Frontal cortex (tissue), 3 donors: ENCODE measurements at regions not wholly inside any gene's neighbourhood (a gene's known extent, or its start where the extent isn't known, plus 50 kb on each side); places are given as distances from the start of the nearest gene placed in this dataset.

ENCODE experiments used
- DNase-seq, 2 donors: peaks; one replicate each; pipeline ENCODE4 v3.0.0; 2012; ENCODE audit warnings: low spot score in 2 of 2
- FAIRE-seq: peaks from 2 replicates; lab custom pipeline; 2012; peaks lifted over from hg19 to GRCh38; lab: Jason Lieb, UNC
- donor health status: control.
- donor health status: control.
- donor health status: control.

DNA sequence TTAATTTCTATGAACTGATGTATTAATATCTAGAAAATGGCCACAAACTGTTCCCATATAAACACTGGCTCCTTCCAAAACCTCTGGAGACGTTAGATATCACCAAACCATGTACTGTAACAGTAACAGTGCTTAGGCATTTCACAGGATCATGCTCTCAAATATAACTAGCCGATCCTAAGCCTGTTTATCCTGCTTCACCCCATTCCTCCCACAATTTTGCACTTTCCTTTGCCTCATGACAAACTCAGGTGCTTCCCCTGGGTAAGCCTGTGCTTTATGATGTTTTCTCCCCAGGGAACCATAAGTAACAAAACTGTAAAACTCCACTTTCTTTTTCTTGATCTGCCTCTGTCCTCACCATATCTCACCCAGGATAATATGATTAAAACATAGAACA lies 452.3 kb downstream of the PLA2G4A start:
- no peak for DNase-seq
- FAIRE-seq = no peak

DNA sequence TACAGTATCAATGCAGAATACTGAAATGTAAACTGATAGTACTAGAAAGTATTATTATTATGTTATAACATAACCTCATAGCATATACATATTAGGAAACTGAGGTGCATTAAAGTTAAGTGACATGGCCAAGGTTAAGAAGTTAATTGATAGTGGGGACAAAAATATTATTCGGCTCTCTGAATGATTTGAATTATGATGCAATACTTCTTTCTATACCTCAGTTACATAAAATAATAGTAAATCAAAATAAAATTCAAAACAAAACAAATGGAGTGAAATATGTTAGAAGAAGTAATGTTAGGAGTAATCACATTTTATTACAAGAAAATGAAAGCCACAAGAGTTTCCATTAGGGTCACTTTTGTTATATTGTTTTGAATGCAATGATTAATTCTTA lies 455.2 kb downstream of the PLA2G4A start:
- no peak for FAIRE-seq
- DNase-seq = no peak

- FAIRE-seq (no peak), DNase-seq (no peak)
Measured at GRCh38 chr1:187294421-187295201, 465.9 kb downstream of the PLA2G4A start.

DNA sequence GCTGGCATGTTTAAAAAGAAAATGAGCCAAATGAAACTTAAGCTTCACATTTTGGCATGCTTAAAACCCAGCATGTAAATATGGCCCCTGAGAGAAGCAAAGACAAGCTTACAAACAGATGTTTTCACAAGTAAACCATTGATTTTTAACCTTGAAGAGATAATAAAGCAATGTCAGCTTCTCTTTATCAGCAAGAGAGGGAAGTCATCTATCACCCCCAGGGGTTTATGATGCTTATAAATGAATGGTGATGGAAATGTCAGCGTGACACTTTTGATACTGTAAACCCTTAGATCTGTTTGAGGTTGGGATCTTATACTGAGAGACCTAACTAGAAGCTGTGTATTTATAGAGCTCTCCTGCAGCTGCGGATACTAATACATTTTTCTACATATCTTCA lies 471.3 kb downstream of the PLA2G4A start:
- no peak for DNase-seq

DNA sequence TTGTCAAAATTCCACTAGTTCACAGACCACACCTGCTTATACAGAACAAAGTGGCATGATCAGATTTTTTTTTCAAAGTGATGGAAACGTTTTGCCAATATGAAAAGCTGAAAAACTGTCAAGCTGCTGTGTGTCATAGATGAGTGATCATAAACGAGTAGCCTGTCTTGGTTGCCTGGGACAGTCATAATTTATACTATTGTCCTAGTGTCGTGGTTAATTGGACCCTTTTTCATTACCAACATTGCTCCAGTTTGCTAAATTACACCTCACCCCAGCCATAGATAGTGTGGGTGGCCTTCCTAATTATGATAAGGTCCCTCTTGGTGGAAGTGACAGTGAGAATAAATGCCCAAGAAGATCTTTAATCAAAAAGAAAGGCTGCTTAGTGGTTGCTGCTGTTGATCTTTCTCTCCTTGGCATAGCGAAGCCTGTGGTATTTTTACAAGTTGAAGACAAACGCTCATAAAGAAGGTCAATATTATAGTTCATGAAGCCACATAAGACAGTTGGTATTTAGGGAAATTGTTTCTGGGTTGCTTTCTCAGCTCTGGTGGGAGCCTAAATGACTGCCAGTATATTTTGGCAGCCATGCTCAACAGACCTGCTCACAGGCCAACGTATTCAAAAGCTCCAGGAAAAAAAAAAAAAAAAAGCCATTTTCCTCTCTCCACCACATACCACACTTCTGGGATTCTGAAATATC lies 478.1 kb downstream of the PLA2G4A start:
- FAIRE-seq (no peak), DNase-seq (no peak)

More for the DNA sequence above, 471.3 kb downstream of the PLA2G4A start:
- FAIRE-seq = no peak

DNA sequence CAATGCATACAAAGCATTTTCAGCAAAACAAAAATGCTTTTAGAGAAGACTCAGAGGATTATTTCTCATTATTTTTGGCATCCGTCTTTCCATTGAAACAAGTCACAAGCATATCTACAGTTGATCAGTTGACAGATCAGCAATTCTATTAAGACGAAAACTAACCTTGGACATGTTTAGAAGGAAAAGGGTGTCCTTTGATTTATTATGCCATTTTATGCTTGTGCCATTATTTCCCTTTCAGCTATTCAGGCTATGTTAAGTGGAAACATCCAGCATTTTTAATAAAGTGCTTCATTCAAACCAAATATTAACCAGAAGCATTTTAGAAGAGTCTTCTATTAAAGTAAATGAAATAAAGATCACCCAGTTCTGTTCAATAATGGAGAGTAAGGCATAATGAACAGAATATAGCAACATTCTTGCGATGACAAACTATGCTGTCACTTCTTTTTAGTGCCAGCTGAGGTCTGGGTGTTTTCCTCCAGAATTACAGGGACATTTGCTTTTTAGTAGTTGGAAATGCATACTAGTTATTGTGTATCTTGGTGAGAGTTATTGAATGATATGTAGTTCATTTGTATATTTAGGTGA lies 481.4 kb downstream of the PLA2G4A start:
- FAIRE-seq (no peak), DNase-seq (no peak)

GRCh38 chr1:187313115-187313514 lies 484.4 kb downstream of the PLA2G4A start:
- FAIRE-seq (no peak), DNase-seq (no peak)

DNA sequence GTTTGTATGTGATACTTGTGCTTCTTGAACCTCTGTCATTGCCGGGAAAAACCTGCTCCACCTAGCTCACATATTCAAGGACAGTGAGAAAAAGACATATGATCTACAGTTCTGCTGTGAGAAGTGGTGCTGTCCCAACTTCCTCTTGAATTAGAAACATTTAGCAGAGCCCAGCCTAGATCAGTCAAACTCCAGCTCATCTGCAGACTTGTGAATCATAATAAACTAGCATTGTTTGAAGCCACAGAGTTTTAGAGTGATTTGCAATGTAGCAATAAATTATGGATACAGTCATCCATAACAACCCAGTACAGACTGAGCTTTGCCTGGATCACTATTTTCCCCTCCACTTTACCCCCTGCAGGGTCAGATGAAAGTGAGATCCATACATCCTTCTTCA lies 497.8 kb downstream of the PLA2G4A start:
- FAIRE-seq (no peak), DNase-seq (no peak)

DNA sequence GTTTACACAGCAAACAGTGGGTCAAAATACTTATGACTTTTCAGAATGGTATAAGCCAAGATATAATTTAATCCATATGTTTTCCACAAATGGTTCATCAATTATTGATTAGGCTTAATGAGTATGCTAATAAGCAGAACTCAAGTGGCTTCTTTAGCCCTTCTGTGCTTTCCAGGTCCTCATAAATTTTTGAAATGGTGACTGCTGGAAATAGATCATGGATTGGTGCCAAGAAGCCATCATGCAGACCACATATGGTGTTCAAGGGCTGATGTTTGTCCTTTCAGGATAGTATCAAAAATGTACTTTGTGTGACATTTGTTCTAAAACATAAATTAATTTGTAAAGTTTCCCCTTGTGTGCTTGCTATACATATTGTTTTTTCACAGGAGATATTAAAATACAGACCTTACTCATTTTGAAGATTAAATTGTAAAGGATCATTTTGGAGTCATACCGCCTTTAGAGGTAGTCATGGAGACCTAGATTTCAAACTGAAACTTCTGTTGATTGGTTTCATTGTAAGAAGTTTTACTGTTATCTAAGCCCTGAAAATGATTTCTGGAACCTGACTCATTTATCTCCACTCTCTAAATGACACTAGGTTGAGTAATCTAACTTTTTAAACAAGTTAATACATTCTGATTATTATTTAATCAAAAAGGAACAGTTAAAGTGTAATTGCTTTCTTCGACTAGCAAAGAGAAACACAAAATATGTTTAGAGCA lies 507.9 kb downstream of the PLA2G4A start:
- no peak for FAIRE-seq
- no peak for DNase-seq

- DNase-seq = no peak
- no peak for FAIRE-seq
Measured at GRCh38 chr1:187338762-187339412, 510.1 kb downstream of the PLA2G4A start.

- FAIRE-seq (no peak), DNase-seq (no peak)
Measured at GRCh38 chr1:187342495-187342894, 513.7 kb downstream of the PLA2G4A start.

DNA sequence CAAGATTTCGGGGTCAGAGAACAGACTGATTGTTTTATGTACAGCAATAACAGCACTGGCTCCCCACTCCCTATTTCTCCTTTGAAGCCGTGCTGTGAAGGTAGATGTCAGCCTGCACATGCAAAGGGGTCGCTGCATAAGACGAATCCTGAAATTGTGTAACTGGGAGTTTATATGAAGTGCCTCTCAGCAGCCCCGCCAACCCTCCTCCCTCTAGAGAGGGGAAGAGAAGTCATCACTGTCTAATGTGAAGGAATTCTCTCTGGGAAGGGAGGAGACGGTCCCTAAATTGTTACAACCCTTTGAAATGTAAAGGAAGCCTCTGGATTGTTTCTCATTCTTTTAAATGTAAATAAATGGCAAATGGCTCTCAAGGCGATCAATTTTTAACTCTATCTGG lies 545.3 kb downstream of the PLA2G4A start:
- FAIRE-seq (no peak), DNase-seq (no peak)

DNA sequence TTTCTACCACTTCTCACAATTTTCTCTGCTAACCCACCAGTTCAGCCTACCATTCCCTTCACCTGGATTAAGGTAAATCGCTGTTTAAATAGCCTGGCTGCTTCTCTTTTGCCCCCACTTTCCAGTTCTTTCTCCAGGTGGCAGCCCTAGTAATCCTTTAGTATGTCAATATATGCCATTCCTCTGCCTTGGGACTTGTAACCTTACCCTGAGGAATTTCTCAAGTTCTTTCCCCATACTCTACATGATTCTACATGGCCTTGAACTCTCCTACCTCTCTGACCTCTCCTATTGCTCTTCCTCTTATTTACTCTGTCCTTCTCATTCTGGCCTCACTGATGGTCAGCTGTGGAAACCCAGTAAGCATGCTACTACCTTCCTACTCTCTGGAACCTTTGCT lies 546.0 kb downstream of the PLA2G4A start:
- DNase-seq = no peak

GRCh38 chr1:187383366-187383765 lies 554.6 kb downstream of the PLA2G4A start:
- DNase-seq (no peak), FAIRE-seq (no peak)

More for the DNA sequence above, 546.0 kb downstream of the PLA2G4A start:
- no peak for FAIRE-seq

- DNase-seq = no peak
- no peak for FAIRE-seq
Measured at GRCh38 chr1:187384504-187384903, 555.8 kb downstream of the PLA2G4A start.

DNA sequence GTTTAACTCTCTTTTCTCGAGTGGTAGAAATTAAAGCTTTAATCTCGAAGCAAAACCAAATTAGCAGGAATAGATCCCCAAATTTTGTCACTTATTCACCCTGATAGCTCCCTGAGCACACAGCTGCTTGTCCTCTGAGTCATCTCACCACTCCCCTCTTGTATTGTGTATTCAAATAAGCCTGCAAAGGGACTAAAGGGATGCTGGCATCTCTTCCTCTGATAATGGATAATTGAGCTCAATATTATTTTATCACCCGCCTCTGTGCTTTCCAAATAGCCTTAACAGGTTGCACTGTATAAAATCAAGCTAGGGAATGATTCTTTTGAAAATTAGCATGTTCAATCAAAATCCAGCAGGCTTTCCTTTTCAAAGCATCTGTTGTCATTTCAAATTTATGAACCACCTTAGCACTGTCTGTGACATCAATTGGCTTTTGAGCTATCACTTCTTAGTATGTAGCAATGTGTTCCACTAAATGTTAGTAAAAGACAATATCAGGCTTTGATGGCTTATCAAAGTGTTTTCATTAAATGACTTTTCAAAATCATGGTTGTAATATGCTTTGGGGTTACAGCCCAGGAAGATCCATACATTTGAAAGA lies 561.6 kb downstream of the PLA2G4A start:
- no peak for DNase-seq
- no peak for FAIRE-seq

- no peak for FAIRE-seq
- no peak for DNase-seq
Measured at GRCh38 chr1:187396226-187396625, 567.5 kb downstream of the PLA2G4A start.

- DNase-seq = no peak
- FAIRE-seq = no peak
Measured at GRCh38 chr1:187396929-187397796, 568.4 kb downstream of the PLA2G4A start.
